ENCODE measurements at regions not wholly inside any gene's neighbourhood (a gene's known extent, or its start where the extent isn't known, plus 50 kb on each side); places are given as distances from the start of the nearest gene placed in this dataset.

GRCh38 chr9:29798599-29798998, 2225.3 kb upstream of the C9orf72 start:
- TF ChIP-seq, protein P1, sequence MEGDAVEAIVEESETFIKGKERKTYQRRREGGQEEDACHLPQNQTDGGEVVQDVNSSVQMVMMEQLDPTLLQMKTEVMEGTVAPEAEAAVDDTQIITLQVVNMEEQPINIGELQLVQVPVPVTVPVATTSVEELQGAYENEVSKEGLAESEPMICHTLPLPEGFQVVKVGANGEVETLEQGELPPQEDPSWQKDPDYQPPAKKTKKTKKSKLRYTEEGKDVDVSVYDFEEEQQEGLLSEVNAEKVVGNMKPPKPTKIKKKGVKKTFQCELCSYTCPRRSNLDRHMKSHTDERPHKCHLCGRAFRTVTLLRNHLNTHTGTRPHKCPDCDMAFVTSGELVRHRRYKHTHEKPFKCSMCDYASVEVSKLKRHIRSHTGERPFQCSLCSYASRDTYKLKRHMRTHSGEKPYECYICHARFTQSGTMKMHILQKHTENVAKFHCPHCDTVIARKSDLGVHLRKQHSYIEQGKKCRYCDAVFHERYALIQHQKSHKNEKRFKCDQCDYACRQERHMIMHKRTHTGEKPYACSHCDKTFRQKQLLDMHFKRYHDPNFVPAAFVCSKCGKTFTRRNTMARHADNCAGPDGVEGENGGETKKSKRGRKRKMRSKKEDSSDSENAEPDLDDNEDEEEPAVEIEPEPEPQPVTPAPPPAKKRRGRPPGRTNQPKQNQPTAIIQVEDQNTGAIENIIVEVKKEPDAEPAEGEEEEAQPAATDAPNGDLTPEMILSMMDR (optimal IDR thresholded peaks at IDR 0.05 in 1 of 3, IDR thresholded peaks at IDR 0.05 in 1 of 3, conservative IDR thresholded peaks at IDR 0.05 in 1 of 3; ENCODE audit: extremely low read depth in 1 of 3, insufficient read depth in 2 of 3, low read length in 3 of 3), result no peak
- no peak for TF ChIP-seq EZH2 (IDR thresholded peaks at IDR 0.05; ENCODE audit: low read length)

Data from keratinocyte (primary cell).